ENCODE measurements at regions not wholly inside any gene's neighbourhood (a gene's known extent, or its start where the extent isn't known, plus 50 kb on each side); places are given as distances from the start of the nearest gene placed in this dataset.

DNA sequence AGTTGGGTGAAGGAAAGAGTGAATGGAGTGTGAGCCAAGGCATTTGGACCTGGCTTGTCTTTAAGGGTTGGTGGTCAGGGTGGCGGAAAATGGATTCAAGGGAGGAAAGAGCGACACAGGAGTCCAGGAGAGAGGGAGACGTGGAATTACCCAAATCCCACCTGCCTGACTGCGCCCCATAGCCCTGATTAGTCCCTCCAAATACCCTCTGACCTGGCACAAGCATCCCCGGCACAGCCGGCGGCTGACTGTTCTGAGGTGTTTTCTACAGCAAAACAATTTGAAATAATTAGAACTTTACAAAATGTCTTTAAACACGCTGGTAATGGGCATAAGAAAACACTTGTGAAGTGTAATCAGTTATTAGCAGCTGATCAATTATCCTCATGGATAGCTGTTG, 175.8 kb downstream of the PHETA1 start:
- Histone ChIP-seq H3K27ac (ENCODE audit: low read length) (no peak overlapping the region), H3K36me3 (ENCODE audit: control insufficient read depth in 1 of 2, insufficient read depth in 2 of 2, low read length in 2 of 2) (no peaks in the 10 kb centered on the region), H3K9me3 (ENCODE audit: control insufficient read depth in 1 of 2, low read length in 2 of 2) (peaks cover 0 to 6% of the 10 kb centered on the region in 2 donors), H3K4me3 (ENCODE audit: low read depth in 1 of 2, low read length in 2 of 2) (no peak overlapping the region), H3K27me3 (ENCODE audit: low read depth, low read length) (no peaks in the 10 kb centered on the region), H3K4me1 (ENCODE audit: control insufficient read depth in 1 of 2, insufficient read depth in 2 of 2, low read length in 2 of 2) (no peaks in the 10 kb centered on the region)

DNA sequence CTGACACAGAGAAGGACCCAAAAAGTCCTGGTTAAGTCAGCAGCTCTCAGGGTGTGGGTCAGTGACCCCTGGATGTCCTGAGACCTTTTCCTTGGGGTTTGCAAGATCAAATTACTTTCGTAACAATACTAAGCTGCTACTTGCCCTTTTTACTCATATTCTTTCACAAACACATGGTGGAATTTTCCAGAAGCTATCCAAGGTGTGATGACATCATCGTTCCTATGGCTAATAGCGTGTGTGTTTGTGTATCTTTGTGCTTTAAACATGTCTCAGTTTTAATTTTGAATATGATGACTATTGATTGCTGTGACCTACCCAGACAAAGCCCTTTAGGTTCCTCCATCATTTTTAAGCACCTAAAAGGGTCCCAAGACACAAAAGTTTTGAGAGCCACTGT, 176.2 kb downstream of the PHETA1 start:
- H3K27ac ChIP-seq (ENCODE audit: low read length), result no peak overlapping the region
- H3K9me3 ChIP-seq (ENCODE audit: control insufficient read depth in 1 of 2, low read length in 2 of 2), result peaks cover 0 to 6% of the 10 kb centered on the region in 2 donors
- H3K4me3 ChIP-seq (ENCODE audit: low read depth in 1 of 2, low read length in 2 of 2), result no peak overlapping the region
- no peaks in the 10 kb centered on the region for H3K27me3 ChIP-seq (ENCODE audit: low read depth, low read length)
- no peaks in the 10 kb centered on the region for H3K36me3 ChIP-seq (ENCODE audit: control insufficient read depth in 1 of 2, insufficient read depth in 2 of 2, low read length in 2 of 2)
- H3K4me1 ChIP-seq (ENCODE audit: control insufficient read depth in 1 of 2, insufficient read depth in 2 of 2, low read length in 2 of 2), result no peaks in the 10 kb centered on the region

DNA sequence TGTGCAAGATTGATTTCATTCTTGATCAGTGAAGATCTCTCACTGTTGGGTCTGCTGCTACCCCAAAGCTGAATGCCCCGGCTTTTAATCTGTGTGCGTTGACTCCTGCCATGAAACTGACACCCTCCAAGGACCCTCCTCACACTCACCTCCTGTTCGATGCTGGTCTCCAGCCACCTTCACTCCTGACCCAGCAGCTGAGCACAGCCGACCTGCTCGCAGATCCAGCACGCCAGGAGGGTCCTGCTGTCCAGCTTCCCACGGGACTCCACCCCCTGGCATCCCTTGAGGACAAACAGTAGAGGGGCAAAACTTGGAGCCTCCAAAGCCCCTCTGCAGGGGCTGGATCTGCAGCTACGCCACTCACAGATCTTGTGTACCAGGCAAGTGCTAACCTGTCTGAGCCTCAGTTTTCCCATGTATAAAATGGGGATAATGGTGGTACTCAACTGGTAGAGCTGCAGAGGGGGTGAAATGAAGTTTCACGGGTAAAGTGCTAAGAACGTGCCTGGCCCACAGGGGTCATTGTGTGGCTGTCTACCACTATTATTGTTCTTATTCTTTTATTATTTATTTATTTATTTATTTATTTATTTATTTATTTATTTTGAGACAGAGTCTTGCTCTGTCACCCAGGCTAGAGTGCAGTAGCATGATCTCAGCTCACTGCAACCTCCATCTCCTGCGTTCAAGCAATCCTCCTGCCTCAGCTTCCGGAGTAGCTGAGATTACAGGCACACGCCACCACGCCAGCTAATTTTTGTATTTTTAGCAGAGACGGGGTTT, 178.0 kb downstream of the PHETA1 start:
- peaks cover 0 to 6% of the 10 kb centered on the region in 2 donors for H3K9me3 ChIP-seq (ENCODE audit: control insufficient read depth in 1 of 2, low read length in 2 of 2)
- H3K4me3 ChIP-seq (ENCODE audit: low read depth in 1 of 2, low read length in 2 of 2), result no peak overlapping the region
- H3K36me3 ChIP-seq (ENCODE audit: control insufficient read depth in 1 of 2, insufficient read depth in 2 of 2, low read length in 2 of 2), result no peaks in the 10 kb centered on the region
- no peak overlapping the region for H3K27ac ChIP-seq (ENCODE audit: low read length)
- H3K27me3 ChIP-seq (ENCODE audit: low read depth, low read length), result no peaks in the 10 kb centered on the region
- no peaks in the 10 kb centered on the region for H3K4me1 ChIP-seq (ENCODE audit: control insufficient read depth in 1 of 2, insufficient read depth in 2 of 2, low read length in 2 of 2)

DNA sequence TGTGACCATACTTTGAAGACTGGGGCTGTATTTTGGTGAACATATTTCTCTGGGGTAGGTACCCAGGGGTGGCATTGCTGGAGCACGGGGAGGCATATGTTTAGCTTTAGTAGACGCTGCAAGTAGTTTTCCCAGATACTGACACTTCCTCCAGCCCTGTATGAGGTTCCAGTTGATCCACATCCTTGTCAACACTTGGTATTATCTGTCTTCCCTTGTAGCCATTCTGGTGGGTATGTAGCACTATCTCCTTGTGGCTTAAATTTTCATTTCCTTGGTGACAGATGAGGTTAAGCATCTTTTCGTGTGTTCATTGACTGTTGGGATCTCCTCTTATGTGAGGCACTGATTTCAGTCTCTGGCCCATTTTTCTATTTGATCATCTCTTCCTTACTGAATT, 179.1 kb downstream of the PHETA1 start:
- Histone ChIP-seq H3K9me3 (ENCODE audit: control insufficient read depth in 1 of 2, low read length in 2 of 2) (peaks cover 0 to 6% of the 10 kb centered on the region in 2 donors), H3K4me3 (ENCODE audit: low read depth in 1 of 2, low read length in 2 of 2) (no peak overlapping the region), H3K27ac (ENCODE audit: low read length) (no peak overlapping the region), H3K4me1 (ENCODE audit: control insufficient read depth in 1 of 2, insufficient read depth in 2 of 2, low read length in 2 of 2) (no peaks in the 10 kb centered on the region), H3K36me3 (ENCODE audit: control insufficient read depth in 1 of 2, insufficient read depth in 2 of 2, low read length in 2 of 2) (no peaks in the 10 kb centered on the region), H3K27me3 (ENCODE audit: low read depth, low read length) (no peaks in the 10 kb centered on the region)

DNA sequence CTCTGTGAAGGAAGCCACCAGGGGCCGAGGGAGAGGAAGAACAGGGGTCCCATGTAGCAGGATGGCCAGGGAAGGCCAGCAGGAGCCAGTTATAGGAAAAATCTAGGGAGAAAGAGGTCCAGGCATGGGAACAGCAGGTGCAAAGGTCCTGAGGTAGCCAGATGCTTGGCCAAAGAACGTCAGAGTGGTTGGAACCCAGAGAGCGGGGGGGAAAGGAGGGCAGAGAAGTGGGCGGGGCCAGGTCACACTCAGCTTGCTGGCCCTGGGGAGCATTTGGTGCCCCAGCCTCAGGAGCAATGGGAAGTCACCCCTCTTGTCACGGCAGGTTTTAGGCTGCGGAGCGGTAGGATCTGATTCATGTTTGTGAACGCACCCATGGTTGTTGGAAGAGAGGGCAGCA, 180.5 kb downstream of the PHETA1 start:
- Histone ChIP-seq H3K4me1 (ENCODE audit: control insufficient read depth in 1 of 2, insufficient read depth in 2 of 2, low read length in 2 of 2) (no peaks in the 10 kb centered on the region), H3K27ac (ENCODE audit: low read length) (no peak overlapping the region), H3K9me3 (ENCODE audit: control insufficient read depth in 1 of 2, low read length in 2 of 2) (peaks cover 0 to 6% of the 10 kb centered on the region in 2 donors), H3K36me3 (ENCODE audit: control insufficient read depth in 1 of 2, insufficient read depth in 2 of 2, low read length in 2 of 2) (no peaks in the 10 kb centered on the region), H3K4me3 (ENCODE audit: low read depth in 1 of 2, low read length in 2 of 2) (no peak overlapping the region), H3K27me3 (ENCODE audit: low read depth, low read length) (no peaks in the 10 kb centered on the region)

DNA sequence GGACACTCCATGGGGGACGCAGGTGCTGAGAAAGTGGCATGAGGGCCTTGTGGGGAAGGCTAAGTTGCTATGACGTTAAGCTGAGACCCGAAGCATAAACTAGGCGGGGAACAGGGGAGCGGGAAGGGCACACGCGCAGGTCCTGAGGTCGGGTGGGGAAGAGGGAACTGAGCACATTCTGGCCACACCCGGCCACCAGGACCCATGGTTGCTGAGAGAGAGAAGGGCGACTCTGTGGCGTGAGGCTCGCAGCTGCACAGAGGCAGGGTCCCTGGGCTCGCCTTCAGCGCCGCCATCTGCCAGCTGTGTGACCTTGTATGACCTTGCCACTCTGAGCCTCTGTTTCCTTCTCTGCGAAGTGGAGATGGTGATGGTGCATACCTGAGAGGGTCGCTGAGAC, 182.5 kb downstream of the PHETA1 start:
- Histone ChIP-seq H3K27ac (ENCODE audit: low read length) (no peak overlapping the region), H3K4me3 (ENCODE audit: low read depth in 1 of 2, low read length in 2 of 2) (no peak overlapping the region), H3K9me3 (ENCODE audit: control insufficient read depth in 1 of 2, low read length in 2 of 2) (peaks cover 0 to 6% of the 10 kb centered on the region in 2 donors), H3K4me1 (ENCODE audit: control insufficient read depth in 1 of 2, insufficient read depth in 2 of 2, low read length in 2 of 2) (peaks cover 0 to 1% of the 10 kb centered on the region in 2 donors), H3K27me3 (ENCODE audit: low read depth, low read length) (no peaks in the 10 kb centered on the region), H3K36me3 (ENCODE audit: control insufficient read depth in 1 of 2, insufficient read depth in 2 of 2, low read length in 2 of 2) (no peaks in the 10 kb centered on the region)

DNA sequence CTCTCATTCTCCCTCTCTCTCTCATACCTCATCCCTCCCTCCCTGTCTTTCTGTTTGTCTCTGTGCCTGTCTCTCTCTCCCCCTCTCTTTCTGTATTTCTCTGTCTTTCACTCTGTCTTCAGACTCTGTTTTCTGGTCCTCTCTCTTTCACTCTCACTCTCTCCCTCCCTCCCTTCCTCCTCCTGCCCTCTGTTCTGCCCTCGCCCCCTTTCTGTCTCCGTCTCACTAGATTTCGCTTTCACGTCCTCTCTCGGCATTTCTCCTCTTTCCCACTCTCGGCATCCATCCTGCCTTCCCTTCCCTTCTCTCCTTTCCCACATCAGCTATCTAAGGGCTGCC, 183.0 kb downstream of the PHETA1 start:
- Histone ChIP-seq H3K36me3 (ENCODE audit: control insufficient read depth in 1 of 2, insufficient read depth in 2 of 2, low read length in 2 of 2) (no peaks in the 10 kb centered on the region), H3K4me3 (ENCODE audit: low read depth in 1 of 2, low read length in 2 of 2) (no peak overlapping the region), H3K27ac (ENCODE audit: low read length) (no peak overlapping the region), H3K9me3 (ENCODE audit: control insufficient read depth in 1 of 2, low read length in 2 of 2) (peaks cover 0 to 6% of the 10 kb centered on the region in 2 donors), H3K27me3 (ENCODE audit: low read depth, low read length) (peaks cover under 1% of the 10 kb centered on the region), H3K4me1 (ENCODE audit: control insufficient read depth in 1 of 2, insufficient read depth in 2 of 2, low read length in 2 of 2) (peaks cover 0 to 6% of the 10 kb centered on the region in 2 donors)

DNA sequence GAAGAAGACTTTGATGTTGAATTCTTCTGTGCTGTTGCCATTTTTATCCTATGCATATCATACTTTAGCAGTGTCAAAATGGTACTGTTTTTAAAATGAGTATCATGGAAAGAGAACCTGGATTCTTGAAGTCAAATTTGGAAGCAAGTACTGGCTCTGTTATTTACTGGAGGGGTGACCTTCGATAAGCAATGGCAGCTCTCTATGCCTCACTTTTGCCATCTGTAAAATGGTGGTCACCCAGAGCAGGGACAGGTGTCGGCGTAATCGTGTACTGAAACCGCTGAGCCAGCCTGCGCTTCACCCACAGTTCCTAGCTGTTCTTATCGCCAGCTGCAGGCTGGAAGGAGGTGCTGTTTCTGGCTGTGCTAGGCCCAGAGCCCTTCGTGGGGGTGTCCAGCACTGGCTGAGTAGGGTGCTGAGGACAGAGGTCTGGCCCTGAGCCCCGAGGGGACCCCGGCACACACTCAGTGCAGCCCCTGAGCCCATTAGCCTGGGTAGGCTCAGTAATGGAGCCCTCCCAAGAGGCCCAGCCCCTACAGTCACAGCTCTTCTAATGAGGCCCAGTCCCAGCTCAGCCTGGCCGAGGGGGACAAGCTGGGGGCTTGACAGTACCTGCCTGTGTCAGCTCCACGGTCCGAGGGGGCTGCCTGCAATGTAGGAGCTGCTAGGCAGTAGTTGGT, 183.5 kb downstream of the PHETA1 start:
- Histone ChIP-seq H3K9me3 (ENCODE audit: control insufficient read depth in 1 of 2, low read length in 2 of 2) (peaks cover 0 to 6% of the 10 kb centered on the region in 2 donors), H3K27me3 (ENCODE audit: low read depth, low read length) (peaks cover 3% of the 10 kb centered on the region), H3K4me1 (ENCODE audit: control insufficient read depth in 1 of 2, insufficient read depth in 2 of 2, low read length in 2 of 2) (peaks cover 0 to 11% of the 10 kb centered on the region in 2 donors), H3K4me3 (ENCODE audit: low read depth in 1 of 2, low read length in 2 of 2) (no peak overlapping the region), H3K36me3 (ENCODE audit: control insufficient read depth in 1 of 2, insufficient read depth in 2 of 2, low read length in 2 of 2) (no peaks in the 10 kb centered on the region), H3K27ac (ENCODE audit: low read length) (no peak overlapping the region)

DNA sequence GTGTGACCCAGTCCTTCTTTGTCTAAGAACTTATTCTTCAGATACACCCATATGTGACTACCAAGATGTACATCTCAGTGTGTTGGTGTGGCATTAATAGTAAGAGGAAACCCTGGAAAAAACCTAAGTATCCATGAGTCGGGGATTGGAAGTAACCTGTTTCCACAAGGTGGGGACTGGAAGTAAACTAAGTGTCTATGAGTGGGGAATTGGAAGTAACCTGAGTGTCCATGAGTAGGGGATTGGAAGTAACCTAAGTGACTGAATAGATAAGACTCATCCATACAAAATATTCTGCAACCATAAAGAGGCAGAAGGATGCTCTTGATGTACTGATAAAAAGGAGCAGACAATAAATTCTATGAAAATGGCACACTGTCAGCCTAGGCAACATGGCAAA, 184.7 kb downstream of the PHETA1 start:
- Histone ChIP-seq H3K27me3 (ENCODE audit: low read depth, low read length) (peaks cover 3% of the 10 kb centered on the region), H3K27ac (ENCODE audit: low read length) (no peak overlapping the region), H3K36me3 (ENCODE audit: control insufficient read depth in 1 of 2, insufficient read depth in 2 of 2, low read length in 2 of 2) (no peaks in the 10 kb centered on the region), H3K4me3 (ENCODE audit: low read depth in 1 of 2, low read length in 2 of 2) (no peak overlapping the region), H3K4me1 (ENCODE audit: control insufficient read depth in 1 of 2, insufficient read depth in 2 of 2, low read length in 2 of 2) (peaks cover 0 to 11% of the 10 kb centered on the region in 2 donors), H3K9me3 (ENCODE audit: control insufficient read depth in 1 of 2, low read length in 2 of 2) (no peaks in the 10 kb centered on the region)

DNA sequence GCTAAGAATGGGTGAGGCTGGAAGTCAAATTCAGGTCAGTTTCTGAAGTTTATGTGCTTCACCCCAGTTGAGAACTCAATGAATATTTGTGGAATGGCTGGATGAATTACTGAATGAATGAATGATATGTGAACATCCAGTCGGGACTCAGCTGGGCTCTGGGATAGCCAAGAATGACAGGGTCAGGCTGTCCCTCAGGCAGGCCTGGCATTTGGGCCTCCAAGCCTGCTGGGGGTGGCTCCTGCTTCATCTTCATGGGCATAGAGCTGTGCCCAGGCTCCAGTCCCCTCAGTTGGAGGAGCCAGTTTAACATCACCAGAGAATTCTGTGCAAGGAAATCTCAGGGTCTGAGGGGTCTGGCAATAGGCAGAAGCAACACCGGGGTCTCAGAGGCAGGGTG, 185.8 kb downstream of the PHETA1 start:
- Histone ChIP-seq H3K9me3 (ENCODE audit: control insufficient read depth in 1 of 2, low read length in 2 of 2) (no peaks in the 10 kb centered on the region), H3K27ac (ENCODE audit: low read length) (no peak overlapping the region), H3K4me1 (ENCODE audit: control insufficient read depth in 1 of 2, insufficient read depth in 2 of 2, low read length in 2 of 2) (peaks cover 0 to 20% of the 10 kb centered on the region in 2 donors), H3K4me3 (ENCODE audit: low read depth in 1 of 2, low read length in 2 of 2) (no peak overlapping the region), H3K27me3 (ENCODE audit: low read depth, low read length) (peaks cover 3% of the 10 kb centered on the region), H3K36me3 (ENCODE audit: control insufficient read depth in 1 of 2, insufficient read depth in 2 of 2, low read length in 2 of 2) (no peaks in the 10 kb centered on the region)

DNA sequence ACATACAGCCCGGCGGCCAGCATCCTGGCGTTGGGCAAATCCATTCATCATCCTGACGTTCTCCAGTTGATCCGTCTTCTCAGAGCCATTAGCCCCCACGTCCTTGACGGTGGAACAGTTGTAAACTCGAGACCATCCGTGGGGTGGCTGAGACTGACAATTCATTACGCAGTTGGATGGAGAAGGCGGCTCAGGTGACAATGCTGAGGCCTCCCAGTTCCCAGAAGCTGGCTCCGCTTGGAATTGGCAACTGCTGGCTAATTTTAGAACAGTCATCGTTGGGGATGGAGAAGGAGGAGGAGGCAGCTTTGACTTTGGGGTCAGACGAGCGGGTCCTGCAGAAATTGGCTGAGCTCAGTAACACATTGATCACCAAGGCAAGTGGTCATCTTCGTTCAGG, 186.5 kb downstream of the PHETA1 start:
- Histone ChIP-seq H3K9me3 (ENCODE audit: control insufficient read depth in 1 of 2, low read length in 2 of 2) (no peaks in the 10 kb centered on the region), H3K27ac (ENCODE audit: low read length) (no peak overlapping the region), H3K4me1 (ENCODE audit: control insufficient read depth in 1 of 2, insufficient read depth in 2 of 2, low read length in 2 of 2) (peaks cover 0 to 21% of the 10 kb centered on the region in 2 donors), H3K4me3 (ENCODE audit: low read depth in 1 of 2, low read length in 2 of 2) (no peak overlapping the region), H3K36me3 (ENCODE audit: control insufficient read depth in 1 of 2, insufficient read depth in 2 of 2, low read length in 2 of 2) (no peaks in the 10 kb centered on the region), H3K27me3 (ENCODE audit: low read depth, low read length) (peaks cover 3% of the 10 kb centered on the region)

Data from muscle layer of duodenum (tissue), 2 donors.